K562 (cell line): ENCODE measurements at regions not wholly inside any gene's neighbourhood (a gene's known extent, or its start where the extent isn't known, plus 50 kb on each side); places are given as distances from the start of the nearest gene placed in this dataset.

Experiments
- CBFA2T2 ChIP-seq: fragments of 450-650 bp; conservative IDR thresholded peaks from 2 replicates; pipeline ENCODE4 v1.6.1; 2017; ENCODE audit warnings: mild to moderate bottlenecking
- E2F8 ChIP-seq: fragments of 450-650 bp; IDR thresholded peaks from 2 replicates; pipeline ENCODE4 v1.7.1; 2018; ENCODE audit warnings: mild to moderate bottlenecking, low read depth; ENCODE audit not compliant: partially characterized antibody
- EZH2 ChIP-seq: IDR thresholded peaks from 2 replicates; pipeline ENCODE4 v1.6.1; 2012; ENCODE audit warnings: low read depth, mild to moderate bottlenecking, inconsistent platforms, low read length, borderline replicate concordance
- FOXJ3 ChIP-seq: sonication (generic); formaldehyde crosslinking; IDR thresholded peaks from 2 replicates; pipeline ENCODE4 v1.4.0; 2020; ENCODE audit warnings: mild to moderate bottlenecking, missing genetic modification reagents
- NR2C2 ChIP-seq, 2 experiments: fragments of 200-800 bp in 1 of 2; sonication (Bioruptor generic) in 1 of 2; sonication (generic) in 1 of 2; formaldehyde crosslinking in 1 of 2; IDR thresholded peaks; 2 replicates each; pipeline versions ENCODE4 v1.6.1 to v1.8.0; 2016 to 2022; ENCODE audit warnings: mild to moderate bottlenecking in 1 of 2, missing compliant biosample characterization in 1 of 2, missing genetic modification characterization in 1 of 2, missing genetic modification reagents in 1 of 2
- POLR2G ChIP-seq: fragments of 200-400 bp; formaldehyde crosslinking; IDR thresholded peaks from 2 replicates; pipeline ENCODE4 v1.6.1; 2017; ENCODE audit warnings: low read depth, mild to moderate bottlenecking, antibody characterized with exemption, low read length, moderate library complexity
- SMAD2 ChIP-seq: fragments of 150-350 bp; IDR thresholded peaks from 2 replicates; pipeline ENCODE4 v1.6.1; 2014; ENCODE audit warnings: low read depth, mild to moderate bottlenecking, low read length
- TCF3 ChIP-seq: sonication (generic); formaldehyde crosslinking; IDR thresholded peaks from 2 replicates; pipeline ENCODE4 v1.4.0; 2020; ENCODE audit warnings: mild to moderate bottlenecking, missing genetic modification reagents
- ZBTB7A ChIP-seq: IDR thresholded peaks from 2 replicates; pipeline ENCODE4 v1.6.1; 2011; ENCODE audit warnings: low read depth, mild to moderate bottlenecking, low read length, moderate library complexity, borderline replicate concordance; ENCODE audit not compliant: control insufficient read depth
- ZNF140 ChIP-seq: fragments of 250-450 bp; sonication (Bioruptor Pico); IDR thresholded peaks from 2 replicates; pipeline ENCODE4 v1.8.0; 2021; ENCODE audit warnings: moderate library complexity, mild to moderate bottlenecking, inconsistent platforms
- ZNF146 ChIP-seq: IDR thresholded peaks from one replicate; pipeline ENCODE4 v1.6.1; 2018; ENCODE audit warnings: missing compliant biosample characterization; ENCODE audit not compliant: unreplicated experiment
- ZNF512 ChIP-seq: IDR thresholded peaks from 2 replicates; pipeline ENCODE4 v1.6.1; 2016; ENCODE audit warnings: missing genetic modification characterization, missing compliant biosample characterization
- ZNF518B ChIP-seq: fragments of 250-450 bp; sonication (Bioruptor Pico); IDR thresholded peaks from 2 replicates; pipeline ENCODE4 v1.5.0; 2021; ENCODE audit warnings: mild to moderate bottlenecking, moderate library complexity
- ZNF584 ChIP-seq: fragments of 200-800 bp; sonication (Bioruptor generic); IDR thresholded peaks from 2 replicates; pipeline ENCODE4 v1.6.1; 2016; ENCODE audit warnings: low read depth, mild to moderate bottlenecking, missing genetic modification characterization, missing compliant biosample characterization

GRCh38 chr18:966759-967576, 62.3 kb downstream of the ADCYAP1 start (continued):
- TF ChIP-seq FOXJ3 (CRISPR knock-in tag) (no peak), TCF3 (CRISPR knock-in tag) (peak; percentile 57), POLR2G (no peak), ZNF512 (tag) (no peak), ZNF146 (CRISPR knock-in tag) (no peak), ZNF518B (CRISPR knock-in tag) (no peak), SMAD2 (no peak), E2F8 (peak; percentile 58), ZNF140 (CRISPR knock-in tag) (no peak), ZBTB7A (no peak), CBFA2T2 (peak; percentile 65), ZNF584 (CRISPR knock-in tag) (0 out of 2 replicates have a peak, but pooled peaks have one; percentile 47), EZH2 (no peak), NR2C2 (CRISPR knock-in tag; IDR thresholded peaks at IDR 0.05) (no peak), NR2C2 (tag; IDR thresholded peaks at IDR 0.05) (peak; percentile 63)
